Neural cell (in vitro differentiated cells): ENCODE measurements at regions not wholly inside any gene's neighbourhood (a gene's known extent, or its start where the extent isn't known, plus 50 kb on each side); places are given as distances from the start of the nearest gene placed in this dataset.

Source experiments
- H2AFZ ChIP-seq: fragments of 200-600, 300-800 bp; sonication (generic), shearing (Covaris generic); 2 replicates; pipeline ENCODE4 v1.6.0; 2014; ENCODE audit warnings: low read depth, mild to moderate bottlenecking, antibody characterized with exemption, low read length, moderate library complexity
- H3F3A ChIP-seq: fragments of 200-600 bp; shearing (Covaris generic); 2 replicates; pipeline ENCODE4 v1.6.1; 2016; ENCODE audit warnings: mild to moderate bottlenecking, moderate library complexity, mixed read lengths, antibody characterized with exemption, low read length; ENCODE audit not compliant: insufficient read depth, poor library complexity, severe bottlenecking
- H3K27ac ChIP-seq: fragments of 200-600, 300-800 bp; sonication (generic), shearing (Covaris generic); 2 replicates; pipeline ENCODE4 v1.5.1; 2014; ENCODE audit warnings: mild to moderate bottlenecking, low read length, moderate library complexity
- H3K27me3 ChIP-seq: fragments of 300-800, 200-600 bp; sonication (generic), shearing (Covaris generic); 2 replicates; pipeline ENCODE4 v1.6.0; 2014; ENCODE audit warnings: mild to moderate bottlenecking, low read depth, low read length, moderate library complexity; ENCODE audit not compliant: insufficient read depth
- H3K36me3 ChIP-seq: fragments of 300-800, 200-600 bp; sonication (generic), shearing (Covaris generic); 2 replicates; pipeline ENCODE4 v1.5.1; 2014; ENCODE audit warnings: mild to moderate bottlenecking, antibody characterized with exemption, low read length, moderate library complexity; ENCODE audit not compliant: insufficient read depth
- H3K4me2 ChIP-seq: fragments of 300-800, 200-600 bp; sonication (generic), shearing (Covaris generic); 2 replicates; pipeline ENCODE4 v1.6.0; 2014; ENCODE audit warnings: mild to moderate bottlenecking, low read length
- H3K4me3 ChIP-seq: fragments of 300-800, 200-600 bp; sonication (generic), shearing (Covaris generic); 2 replicates; pipeline ENCODE4 v1.5.1; 2014; ENCODE audit warnings: mild to moderate bottlenecking, low read length, moderate library complexity
- H3K79me2 ChIP-seq: fragments of 200-600 bp; shearing (Covaris generic); replicated peaks from 2 replicates; pipeline ENCODE4 v1.6.0; 2014; ENCODE audit warnings: mild to moderate bottlenecking, low read length, moderate library complexity; ENCODE audit not compliant: insufficient read depth
- H3K9ac ChIP-seq: fragments of 300-800, 200-600 bp; sonication (generic), shearing (Covaris generic); 2 replicates; pipeline ENCODE4 v1.6.1; 2016; ENCODE audit warnings: mild to moderate bottlenecking, low read length, mixed read lengths
- H3K9me2 ChIP-seq: fragments of 200-600 bp; shearing (Covaris generic); 2 replicates; pipeline ENCODE4 v1.6.1; 2016; ENCODE audit warnings: mild to moderate bottlenecking, low read length, mixed read lengths; ENCODE audit not compliant: insufficient read depth
- H3K9me3 ChIP-seq: fragments of 200-600, 300-800 bp; sonication (generic), shearing (Covaris generic); 2 replicates; pipeline ENCODE4 v1.6.1; 2016; ENCODE audit warnings: mild to moderate bottlenecking, mixed run types, low read length, moderate library complexity, mixed read lengths
- H4K20me1 ChIP-seq: fragments of 200-600 bp; shearing (Covaris generic); 2 replicates; pipeline ENCODE4 v1.6.1; 2016; ENCODE audit warnings: mild to moderate bottlenecking, mixed run types; ENCODE audit not compliant: insufficient read depth
- CTCF ChIP-seq: fragments of 450-650 bp; IDR thresholded peaks from 2 replicates; pipeline ENCODE4 v1.5.1; 2014; ENCODE audit warnings: antibody characterized with exemption, mild to moderate bottlenecking, moderate library complexity; ENCODE audit not compliant: poor library complexity, severe bottlenecking
- EP300 ChIP-seq: fragments of 450-650 bp; conservative IDR thresholded peaks from 2 replicates; pipeline ENCODE4 v1.6.1; 2014; ENCODE audit warnings: antibody characterized with exemption, mild to moderate bottlenecking, moderate library complexity; ENCODE audit not compliant: poor library complexity, severe bottlenecking
- EZH2 ChIP-seq: fragments of 200-600, 300-800 bp; shearing (Covaris generic), sonication (generic); IDR thresholded peaks from 2 replicates; pipeline ENCODE4 v1.6.1; 2014; ENCODE audit warnings: antibody characterized with exemption, low read length, borderline replicate concordance, mild to moderate bottlenecking; ENCODE audit not compliant: insufficient read depth, poor library complexity, severe bottlenecking
- MXI1 ChIP-seq: fragments of 450-650 bp; conservative IDR thresholded peaks from 2 replicates; pipeline ENCODE4 v1.6.1; 2014; ENCODE audit warnings: antibody characterized with exemption, mild to moderate bottlenecking; ENCODE audit not compliant: poor library complexity, severe bottlenecking
- POLR2AphosphoS5 ChIP-seq: IDR thresholded peaks from 2 replicates; pipeline ENCODE4 v1.6.1; 2012
- RAD21 ChIP-seq: fragments of 450-650 bp; conservative IDR thresholded peaks from 2 replicates; pipeline ENCODE4 v1.6.1; 2014; ENCODE audit warnings: antibody characterized with exemption, mild to moderate bottlenecking, moderate library complexity
- SMC3 ChIP-seq: fragments of 450-650 bp; conservative IDR thresholded peaks from 2 replicates; pipeline ENCODE4 v1.6.1; 2014; ENCODE audit warnings: antibody characterized with exemption, mild to moderate bottlenecking, moderate library complexity; ENCODE audit not compliant: poor library complexity
- TAF1 ChIP-seq: IDR thresholded peaks from 2 replicates; pipeline ENCODE4 v1.6.1; 2012; ENCODE audit warnings: low read depth
- TF ChIP-seq, protein P1 (sequence below): IDR thresholded peaks from 2 replicates; pipeline ENCODE4 v1.6.1; 2012; ENCODE audit warnings: borderline replicate concordance

DNA sequence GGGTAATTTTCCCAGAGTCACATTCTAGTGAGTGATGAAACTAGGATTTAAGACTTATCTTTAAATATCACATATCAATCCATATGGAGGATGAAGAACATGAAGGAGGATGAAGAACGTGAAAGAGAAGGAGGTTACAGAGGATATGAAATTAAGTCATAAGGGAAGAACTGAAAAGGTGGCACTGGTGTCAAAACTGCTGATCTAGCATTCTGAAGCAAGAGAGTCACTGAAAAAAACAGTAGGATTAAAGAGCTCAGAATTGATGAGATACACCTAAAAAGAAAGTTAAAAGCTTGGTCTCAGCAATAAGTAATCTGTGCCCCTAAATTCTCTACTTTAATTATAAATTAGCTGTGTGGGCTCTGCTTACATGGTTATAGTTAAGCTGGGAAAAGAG lies 156.5 kb downstream of the KCTD12 start:
- TF ChIP-seq RAD21 (no peak), MXI1 (no peak), SMC3 (no peak), EP300 (no peak)

DNA sequence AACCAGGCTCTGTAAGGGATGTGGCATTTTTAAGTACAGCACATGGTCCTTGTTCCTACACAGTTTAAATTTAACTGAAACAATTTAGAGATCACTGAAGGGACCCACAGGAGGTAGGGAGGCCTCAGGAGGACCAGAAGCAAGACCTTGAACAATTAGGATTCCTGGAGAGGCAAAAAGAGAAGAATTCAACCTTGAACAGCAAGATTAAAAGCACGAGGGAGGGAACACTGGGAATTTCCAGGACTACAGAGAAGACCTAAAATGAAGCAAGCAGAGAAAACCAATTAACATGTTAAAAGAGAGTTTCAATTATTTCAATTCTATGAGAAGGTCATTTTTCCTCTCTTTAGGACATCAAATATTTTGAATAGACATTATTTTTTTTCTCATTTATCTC lies 160.3 kb downstream of the KCTD12 start:
- Histone ChIP-seq H3K79me2 (no peaks in the 10 kb centered on the region), H3F3A (no peaks in the 10 kb centered on the region), H3K27me3 (no peaks in the 10 kb centered on the region), H3K9ac (no peak overlapping the region), H3K27ac (no peak overlapping the region), H3K36me3 (no peaks in the 10 kb centered on the region), H4K20me1 (no peaks in the 10 kb centered on the region), H3K4me2 (no peak overlapping the region), H3K9me3 (no peaks in the 10 kb centered on the region), H2AFZ (no peak overlapping the region), H3K9me2 (no peaks in the 10 kb centered on the region), H3K4me3 (no peak overlapping the region)
- TF ChIP-seq, protein P1, sequence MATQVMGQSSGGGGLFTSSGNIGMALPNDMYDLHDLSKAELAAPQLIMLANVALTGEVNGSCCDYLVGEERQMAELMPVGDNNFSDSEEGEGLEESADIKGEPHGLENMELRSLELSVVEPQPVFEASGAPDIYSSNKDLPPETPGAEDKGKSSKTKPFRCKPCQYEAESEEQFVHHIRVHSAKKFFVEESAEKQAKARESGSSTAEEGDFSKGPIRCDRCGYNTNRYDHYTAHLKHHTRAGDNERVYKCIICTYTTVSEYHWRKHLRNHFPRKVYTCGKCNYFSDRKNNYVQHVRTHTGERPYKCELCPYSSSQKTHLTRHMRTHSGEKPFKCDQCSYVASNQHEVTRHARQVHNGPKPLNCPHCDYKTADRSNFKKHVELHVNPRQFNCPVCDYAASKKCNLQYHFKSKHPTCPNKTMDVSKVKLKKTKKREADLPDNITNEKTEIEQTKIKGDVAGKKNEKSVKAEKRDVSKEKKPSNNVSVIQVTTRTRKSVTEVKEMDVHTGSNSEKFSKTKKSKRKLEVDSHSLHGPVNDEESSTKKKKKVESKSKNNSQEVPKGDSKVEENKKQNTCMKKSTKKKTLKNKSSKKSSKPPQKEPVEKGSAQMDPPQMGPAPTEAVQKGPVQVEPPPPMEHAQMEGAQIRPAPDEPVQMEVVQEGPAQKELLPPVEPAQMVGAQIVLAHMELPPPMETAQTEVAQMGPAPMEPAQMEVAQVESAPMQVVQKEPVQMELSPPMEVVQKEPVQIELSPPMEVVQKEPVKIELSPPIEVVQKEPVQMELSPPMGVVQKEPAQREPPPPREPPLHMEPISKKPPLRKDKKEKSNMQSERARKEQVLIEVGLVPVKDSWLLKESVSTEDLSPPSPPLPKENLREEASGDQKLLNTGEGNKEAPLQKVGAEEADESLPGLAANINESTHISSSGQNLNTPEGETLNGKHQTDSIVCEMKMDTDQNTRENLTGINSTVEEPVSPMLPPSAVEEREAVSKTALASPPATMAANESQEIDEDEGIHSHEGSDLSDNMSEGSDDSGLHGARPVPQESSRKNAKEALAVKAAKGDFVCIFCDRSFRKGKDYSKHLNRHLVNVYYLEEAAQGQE: no peak
- TF ChIP-seq RAD21 (no peak), CTCF (no peak), EZH2 (no peak), POLR2AphosphoS5 (no peak), EP300 (no peak), MXI1 (no peak), TAF1 (no peak), SMC3 (no peak)

More for the DNA sequence above, 156.5 kb downstream of the KCTD12 start:
- Histone ChIP-seq H4K20me1 (no peaks in the 10 kb centered on the region), H3K9ac (no peak overlapping the region), H3K27me3 (no peaks in the 10 kb centered on the region), H3K79me2 (no peaks in the 10 kb centered on the region), H3K9me3 (no peaks in the 10 kb centered on the region), H3K4me3 (no peak overlapping the region), H3K36me3 (no peaks in the 10 kb centered on the region), H3K4me2 (no peak overlapping the region), H3F3A (no peaks in the 10 kb centered on the region), H3K27ac (no peak overlapping the region), H2AFZ (no peak overlapping the region), H3K9me2 (no peaks in the 10 kb centered on the region)
